Esophagus muscularis mucosa (tissue), 3 donors: ENCODE measurements at regions not wholly inside any gene's neighbourhood (a gene's known extent, or its start where the extent isn't known, plus 50 kb on each side); places are given as distances from the start of the nearest gene placed in this dataset.

Source experiments
- POLR2AphosphoS5 ChIP-seq, 2 donors: sonication (generic); formaldehyde crosslinking; IDR thresholded peaks; one replicate each; pipeline ENCODE4 v1.6.1; 2017; ENCODE audit warnings: antibody characterized with exemption in 2 of 2
- TF ChIP-seq, protein P1 (sequence below), 3 experiments: fragments of 200-600 bp in 2 of 3; fragments of 450-650 bp in 1 of 3; sonication (generic) in 2 of 3; IDR thresholded peaks; one replicate each; pipeline ENCODE4 v1.5.1; 2017 to 2019; ENCODE audit warnings: antibody characterized with exemption in 3 of 3, mild to moderate bottlenecking in 2 of 3, moderate library complexity in 1 of 3

DNA sequence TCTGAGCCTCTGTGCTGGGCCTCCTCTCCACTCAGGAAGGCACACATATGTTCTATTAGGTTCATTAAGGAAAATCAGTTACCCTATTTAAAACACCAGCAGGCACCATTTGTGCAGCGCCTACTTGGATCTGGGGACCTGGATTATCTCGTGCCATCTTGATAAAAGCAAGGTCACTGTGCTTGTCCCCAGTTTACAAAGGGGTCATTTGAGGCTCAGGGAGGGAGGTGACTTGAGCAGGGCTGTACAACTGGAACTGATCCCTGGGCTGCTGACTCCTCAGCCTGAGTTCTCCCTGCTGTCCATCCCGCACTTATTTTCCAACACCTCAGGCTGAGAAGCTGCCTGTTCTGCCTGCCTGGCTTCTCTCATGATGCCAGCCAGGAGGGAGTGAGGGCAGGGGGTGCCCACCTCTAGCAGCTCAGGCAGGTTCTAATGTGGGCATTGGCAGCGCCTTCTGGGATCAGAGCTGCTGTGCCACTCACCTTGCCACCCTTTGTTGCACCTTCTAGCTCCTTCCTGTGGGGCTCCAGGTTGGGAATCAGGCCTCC is 120.3 kb downstream of the GLI2 start:
- TF ChIP-seq, protein P1, sequence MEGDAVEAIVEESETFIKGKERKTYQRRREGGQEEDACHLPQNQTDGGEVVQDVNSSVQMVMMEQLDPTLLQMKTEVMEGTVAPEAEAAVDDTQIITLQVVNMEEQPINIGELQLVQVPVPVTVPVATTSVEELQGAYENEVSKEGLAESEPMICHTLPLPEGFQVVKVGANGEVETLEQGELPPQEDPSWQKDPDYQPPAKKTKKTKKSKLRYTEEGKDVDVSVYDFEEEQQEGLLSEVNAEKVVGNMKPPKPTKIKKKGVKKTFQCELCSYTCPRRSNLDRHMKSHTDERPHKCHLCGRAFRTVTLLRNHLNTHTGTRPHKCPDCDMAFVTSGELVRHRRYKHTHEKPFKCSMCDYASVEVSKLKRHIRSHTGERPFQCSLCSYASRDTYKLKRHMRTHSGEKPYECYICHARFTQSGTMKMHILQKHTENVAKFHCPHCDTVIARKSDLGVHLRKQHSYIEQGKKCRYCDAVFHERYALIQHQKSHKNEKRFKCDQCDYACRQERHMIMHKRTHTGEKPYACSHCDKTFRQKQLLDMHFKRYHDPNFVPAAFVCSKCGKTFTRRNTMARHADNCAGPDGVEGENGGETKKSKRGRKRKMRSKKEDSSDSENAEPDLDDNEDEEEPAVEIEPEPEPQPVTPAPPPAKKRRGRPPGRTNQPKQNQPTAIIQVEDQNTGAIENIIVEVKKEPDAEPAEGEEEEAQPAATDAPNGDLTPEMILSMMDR (IDR thresholded peaks at IDR 0.05) = no peak
- no peak for TF ChIP-seq POLR2AphosphoS5 (IDR thresholded peaks at IDR 0.05)
